Activated CD4-positive, alpha-beta T cell treated with anti-CD3 and anti-CD28 coated beads, Interleukin-2, amount 50 U/mL, for 16 hours (primary cell): ENCODE measurements at regions not wholly inside any gene's neighbourhood (a gene's known extent, or its start where the extent isn't known, plus 50 kb on each side); places are given as distances from the start of the nearest gene placed in this dataset.
"Not testable (repeated sequence)": the region's sequence is repeated elsewhere in the genome, so short reads cannot be mapped to it uniquely, and the experiment has no call there.

ENCODE experiments used
- DNase-seq: peaks from one replicate; pipeline ENCODE4 v3.0.0-alpha.2; 2020

GRCh38 chr19:13712767-13713201 is 51.5 kb upstream of the MRI1 start:
- no peak for DNase-seq

GRCh38 chr19:13707915-13708314 is 56.4 kb upstream of the MRI1 start:
- no peak for DNase-seq

GRCh38 chr19:13705928-13706447 is 58.3 kb upstream of the MRI1 start:
- DNase-seq = no peak

- DNase-seq = no peak
These were observed 59.1 kb upstream of the MRI1 start for GRCh38 chr19:13705201-13705600.

GRCh38 chr19:13701624-13702023 is 62.7 kb upstream of the MRI1 start:
- no peak for DNase-seq

- no peak for DNase-seq
These were observed 63.7 kb upstream of the MRI1 start for GRCh38 chr19:13700621-13701020.

- no peak for DNase-seq
These were observed 64.5 kb upstream of the MRI1 start for GRCh38 chr19:13699786-13700185.

GRCh38 chr19:13696839-13697238 is 67.5 kb upstream of the MRI1 start:
- no peak for DNase-seq

- DNase-seq = no peak
These were observed 70.4 kb upstream of the MRI1 start for GRCh38 chr19:13693889-13694288.

- no peak for DNase-seq
These were observed 72.5 kb upstream of the MRI1 start for GRCh38 chr19:13691569-13692435.

- peak; percentile 12 for DNase-seq
These were observed 75.2 kb upstream of the MRI1 start for GRCh38 chr19:13689085-13689484.

- DNase-seq = no peak
These were observed 80.3 kb upstream of the MRI1 start for GRCh38 chr19:13684021-13684420.

- DNase-seq = no peak
These were observed 82.8 kb upstream of the MRI1 start for GRCh38 chr19:13681509-13681908.

GRCh38 chr19:13680708-13681360 is 83.5 kb upstream of the MRI1 start:
- DNase-seq = not testable (repeated sequence)

- not testable (repeated sequence) for DNase-seq
These were observed 87.4 kb upstream of the MRI1 start for GRCh38 chr19:13676967-13677366.

GRCh38 chr19:13672480-13673175 is 91.7 kb upstream of the MRI1 start:
- peak; percentile 39 for DNase-seq

GRCh38 chr19:13670846-13671245 is 93.5 kb upstream of the MRI1 start:
- DNase-seq = no peak

GRCh38 chr19:13669780-13670355 is 94.5 kb upstream of the MRI1 start:
- DNase-seq = no peak

- no peak for DNase-seq
These were observed 95.4 kb upstream of the MRI1 start for GRCh38 chr19:13668964-13669363.

- DNase-seq = no peak
These were observed 98.2 kb upstream of the MRI1 start for GRCh38 chr19:13666165-13666564.

GRCh38 chr19:13665125-13665905 is 99.0 kb upstream of the MRI1 start:
- no peak for DNase-seq
